HG03378 (cell line): ENCODE measurements at regions not wholly inside any gene's neighbourhood (a gene's known extent, or its start where the extent isn't known, plus 50 kb on each side); places are given as distances from the start of the nearest gene placed in this dataset.
"Not testable (repeated sequence)": the region's sequence is repeated elsewhere in the genome, so short reads cannot be mapped to it uniquely, and the experiment has no call there.

Source experiments
- ATAC-seq: cut with Tn5 transposase; IDR thresholded peaks from one replicate; pipeline ENCODE4 v1.9.1; 2021; ENCODE audit warnings: mild to moderate bottlenecking, moderate library complexity; ENCODE audit not compliant: unreplicated experiment

- no peak for ATAC-seq
These were observed 233.4 kb upstream of the SETMAR start for GRCh38 chr3:4069796-4070195.

GRCh38 chr3:4071481-4072184 is 231.5 kb upstream of the SETMAR start:
- no peak for ATAC-seq

- not testable (repeated sequence) for ATAC-seq
These were observed 225.9 kb upstream of the SETMAR start for GRCh38 chr3:4077278-4077677.

- ATAC-seq = no peak
These were observed 225.2 kb upstream of the SETMAR start for GRCh38 chr3:4077950-4078349.

GRCh38 chr3:4078903-4079302 is 224.3 kb upstream of the SETMAR start:
- no peak for ATAC-seq

- no peak for ATAC-seq
These were observed 223.6 kb upstream of the SETMAR start for GRCh38 chr3:4079339-4080195.

- no peak for ATAC-seq
These were observed 219.7 kb upstream of the SETMAR start for GRCh38 chr3:4083225-4084015.

GRCh38 chr3:4084271-4084670 is 218.9 kb upstream of the SETMAR start:
- no peak for ATAC-seq

GRCh38 chr3:4086662-4087061 is 216.5 kb upstream of the SETMAR start:
- ATAC-seq = not testable (repeated sequence)

- no peak for ATAC-seq
These were observed 211.4 kb upstream of the SETMAR start for GRCh38 chr3:4091786-4092185.

GRCh38 chr3:4097801-4098200 is 205.4 kb upstream of the SETMAR start:
- no peak for ATAC-seq

- no peak for ATAC-seq
These were observed 203.6 kb upstream of the SETMAR start for GRCh38 chr3:4099607-4100006.

GRCh38 chr3:4107430-4107829 is 195.7 kb upstream of the SETMAR start:
- no peak for ATAC-seq

GRCh38 chr3:4113811-4114522 is 189.2 kb upstream of the SETMAR start:
- ATAC-seq = no peak

- ATAC-seq = no peak
These were observed 184.1 kb upstream of the SETMAR start for GRCh38 chr3:4119119-4119518.

GRCh38 chr3:4125576-4125975 is 177.6 kb upstream of the SETMAR start:
- no peak for ATAC-seq

- ATAC-seq = no peak
These were observed 164.9 kb upstream of the SETMAR start for GRCh38 chr3:4138150-4138785.

GRCh38 chr3:4138786-4139431 is 164.3 kb upstream of the SETMAR start:
- ATAC-seq = no peak

- peak; percentile 76 for ATAC-seq
These were observed 163.6 kb upstream of the SETMAR start for GRCh38 chr3:4139462-4140140.
